VCaP (cell line): ENCODE measurements at regions not wholly inside any gene's neighbourhood (a gene's known extent, or its start where the extent isn't known, plus 50 kb on each side); places are given as distances from the start of the nearest gene placed in this dataset.
"Not testable (repeated sequence)": the region's sequence is repeated elsewhere in the genome, so short reads cannot be mapped to it uniquely, and the experiment has no call there.

Experiments used
- H3K27ac ChIP-seq: fragments of 450-650 bp; 2 replicates; pipeline ENCODE4 v1.5.1; 2017
- TF ChIP-seq, protein P1 (sequence below): fragments of 450-650 bp; conservative IDR thresholded peaks from 2 replicates; pipeline ENCODE4 v1.5.1; 2017; ENCODE audit warnings: mild to moderate bottlenecking, moderate library complexity

DNA sequence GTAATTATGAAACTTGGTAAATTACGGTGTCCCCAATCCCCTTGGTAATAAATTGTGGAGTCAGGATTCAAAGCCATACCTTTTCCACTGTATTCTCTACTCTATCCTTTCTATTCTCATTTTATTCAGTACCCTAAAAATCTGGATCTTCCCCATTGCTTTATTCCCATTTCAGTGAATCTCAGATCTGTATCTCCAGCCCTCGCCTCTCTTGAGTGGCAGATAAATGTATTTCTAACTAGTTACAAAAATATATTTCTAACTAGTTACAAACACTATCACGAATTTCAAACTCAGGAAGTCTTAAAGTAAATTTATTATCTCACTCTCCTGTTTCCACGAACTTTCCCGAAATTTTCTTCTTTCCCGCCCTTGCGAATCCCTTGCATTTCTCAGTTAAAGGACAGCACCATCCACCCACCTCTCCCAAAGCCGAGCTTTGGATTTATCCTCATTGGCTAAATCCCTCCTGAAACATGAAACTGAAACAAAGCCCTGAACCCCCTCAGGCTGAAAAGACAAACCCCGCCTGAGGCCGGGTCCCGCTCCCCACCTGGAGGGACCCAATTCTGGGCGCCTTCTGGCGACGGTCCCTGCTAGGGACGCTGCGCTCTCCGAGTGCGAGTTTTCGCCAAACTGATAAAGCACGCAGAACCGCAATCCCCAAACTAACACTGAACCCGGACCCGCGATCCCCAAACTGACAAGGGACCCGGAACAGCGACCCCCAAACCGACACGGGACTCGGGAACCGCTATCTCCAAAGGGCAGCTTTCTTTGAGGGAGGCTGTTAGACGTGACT lies 164.3 kb upstream of the PABPC3 start:
- no peak overlapping the region for H3K27ac ChIP-seq
- TF ChIP-seq, protein P1, sequence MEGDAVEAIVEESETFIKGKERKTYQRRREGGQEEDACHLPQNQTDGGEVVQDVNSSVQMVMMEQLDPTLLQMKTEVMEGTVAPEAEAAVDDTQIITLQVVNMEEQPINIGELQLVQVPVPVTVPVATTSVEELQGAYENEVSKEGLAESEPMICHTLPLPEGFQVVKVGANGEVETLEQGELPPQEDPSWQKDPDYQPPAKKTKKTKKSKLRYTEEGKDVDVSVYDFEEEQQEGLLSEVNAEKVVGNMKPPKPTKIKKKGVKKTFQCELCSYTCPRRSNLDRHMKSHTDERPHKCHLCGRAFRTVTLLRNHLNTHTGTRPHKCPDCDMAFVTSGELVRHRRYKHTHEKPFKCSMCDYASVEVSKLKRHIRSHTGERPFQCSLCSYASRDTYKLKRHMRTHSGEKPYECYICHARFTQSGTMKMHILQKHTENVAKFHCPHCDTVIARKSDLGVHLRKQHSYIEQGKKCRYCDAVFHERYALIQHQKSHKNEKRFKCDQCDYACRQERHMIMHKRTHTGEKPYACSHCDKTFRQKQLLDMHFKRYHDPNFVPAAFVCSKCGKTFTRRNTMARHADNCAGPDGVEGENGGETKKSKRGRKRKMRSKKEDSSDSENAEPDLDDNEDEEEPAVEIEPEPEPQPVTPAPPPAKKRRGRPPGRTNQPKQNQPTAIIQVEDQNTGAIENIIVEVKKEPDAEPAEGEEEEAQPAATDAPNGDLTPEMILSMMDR = no peak

GRCh38 chr13:24933106-24934023 lies 162.6 kb upstream of the PABPC3 start:
- H3K27ac ChIP-seq = not testable (repeated sequence)

DNA sequence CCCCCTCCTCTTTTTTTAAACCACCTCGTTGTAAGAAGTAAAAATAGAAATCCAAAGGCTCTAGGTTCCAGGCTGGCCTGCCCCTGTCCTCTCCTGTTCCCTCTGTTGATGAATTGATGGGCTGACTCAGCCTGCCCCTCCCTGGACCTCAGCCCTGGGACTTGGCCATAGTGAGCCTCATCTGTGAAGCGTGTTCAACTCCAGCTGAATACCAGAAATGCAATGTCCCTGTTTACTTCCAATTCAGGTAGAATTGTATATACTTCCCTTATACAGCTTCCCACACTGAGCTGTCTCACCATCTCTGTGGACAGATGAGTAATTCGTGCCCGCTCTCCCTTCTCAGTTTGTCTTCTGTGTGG lies 161.9 kb upstream of the PABPC3 start:
- H3K27ac ChIP-seq = not testable (repeated sequence)

- no peak overlapping the region for H3K27ac ChIP-seq
- TF ChIP-seq, protein P1 = no peak
Observed at GRCh38 chr13:24938966-24939365, 157.0 kb upstream of the PABPC3 start.

GRCh38 chr13:24941023-24941713 lies 154.8 kb upstream of the PABPC3 start:
- not testable (repeated sequence) for H3K27ac ChIP-seq

- TF ChIP-seq, protein P1 = no peak
- H3K27ac ChIP-seq = no peak overlapping the region
Observed at GRCh38 chr13:24943136-24943535, 152.8 kb upstream of the PABPC3 start.

GRCh38 chr13:24944073-24944472 lies 151.9 kb upstream of the PABPC3 start:
- H3K27ac ChIP-seq = not testable (repeated sequence)

- H3K27ac ChIP-seq = not testable (repeated sequence)
Observed at GRCh38 chr13:24948977-24949376, 147.0 kb upstream of the PABPC3 start.

GRCh38 chr13:24950611-24951010 lies 145.3 kb upstream of the PABPC3 start:
- not testable (repeated sequence) for H3K27ac ChIP-seq

- peak overlapping the region; percentile 58 for H3K27ac ChIP-seq
Observed at GRCh38 chr13:24967970-24968369, 128.0 kb upstream of the PABPC3 start.

DNA sequence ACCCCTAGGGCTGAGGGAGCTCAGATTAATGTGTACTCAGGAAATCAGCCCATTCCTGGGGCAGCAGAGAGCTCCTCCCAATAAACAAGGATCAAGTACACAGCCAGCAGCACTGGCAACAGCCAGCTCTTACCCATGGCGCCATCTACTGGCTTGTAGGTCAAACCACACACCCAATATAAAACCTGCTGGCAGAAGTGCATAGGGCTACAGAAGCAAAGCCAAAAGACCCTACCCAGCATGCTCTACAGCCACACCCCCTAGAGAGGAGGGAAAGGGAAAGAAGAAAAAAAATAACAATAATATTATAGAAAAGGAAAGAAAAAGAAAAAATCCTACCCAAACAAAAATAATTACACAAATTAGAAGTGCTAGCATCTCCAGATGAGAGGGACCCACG lies 127.5 kb upstream of the PABPC3 start:
- H3K27ac ChIP-seq = peak overlapping the region; percentile 58
- TF ChIP-seq, protein P1 = peak; percentile 40; the same call in 1 of the 2 replicates

DNA sequence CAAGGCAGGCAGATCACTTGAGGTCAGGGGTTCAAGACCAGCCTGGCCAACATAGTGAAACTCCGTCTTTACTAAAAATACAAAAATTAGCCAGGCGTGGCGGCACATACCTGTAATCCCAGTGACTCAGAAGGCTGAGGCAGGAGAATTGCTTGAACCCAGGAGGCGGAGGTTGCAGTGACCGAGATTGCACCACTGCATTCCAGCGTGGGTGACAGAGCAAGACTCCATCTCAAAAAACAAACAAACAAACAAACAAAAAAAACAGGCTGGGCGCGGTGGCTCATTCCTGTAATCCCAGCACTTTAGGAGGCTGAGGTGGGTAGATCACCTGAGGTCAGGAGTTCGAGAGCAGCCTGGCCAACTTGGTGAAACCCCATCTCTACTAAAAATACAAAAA lies 122.8 kb upstream of the PABPC3 start:
- H3K27ac ChIP-seq = not testable (repeated sequence)

DNA sequence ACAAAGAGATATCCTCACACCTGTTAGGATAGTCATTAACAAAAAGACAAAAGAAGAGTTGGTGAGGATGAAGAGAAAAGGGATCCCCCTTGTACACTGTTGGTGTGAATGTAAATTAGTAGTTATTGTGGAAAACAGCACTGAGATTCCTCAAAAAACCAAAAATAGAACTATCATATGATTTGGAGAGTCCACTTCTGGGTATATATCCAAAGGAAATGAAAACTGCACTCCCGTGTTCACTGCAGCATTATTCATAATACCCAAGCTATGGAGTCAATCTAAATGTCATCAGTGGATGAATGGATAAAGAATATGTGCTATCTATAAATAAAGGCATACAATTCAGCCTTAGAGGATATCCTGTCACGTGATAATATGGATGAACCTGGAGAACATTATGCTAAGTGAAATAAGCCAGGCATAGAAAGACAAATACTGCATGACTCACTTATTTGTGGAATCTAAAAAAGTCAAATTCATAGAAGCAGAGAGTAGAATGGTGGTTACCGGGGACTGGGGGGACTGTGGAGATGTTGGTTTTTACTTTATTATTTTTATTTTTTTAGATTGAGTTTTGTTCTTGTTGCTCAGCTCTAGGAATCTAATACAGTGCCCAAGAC lies 114.6 kb upstream of the PABPC3 start:
- not testable (repeated sequence) for H3K27ac ChIP-seq
